ENCODE measurements at regions not wholly inside any gene's neighbourhood (a gene's known extent, or its start where the extent isn't known, plus 50 kb on each side); places are given as distances from the start of the nearest gene placed in this dataset.

- Histone ChIP-seq H3K79me2 (ENCODE audit: control insufficient read depth, low read length) (no peaks in the 10 kb centered on the region), H3K4me2 (ENCODE audit: low read length) (no peak overlapping the region), H3F3A (ENCODE audit: control insufficient read depth, insufficient read depth) (no peaks in the 10 kb centered on the region), H3K36me3 (ENCODE audit: control insufficient read depth, low read length) (no peaks in the 10 kb centered on the region), H3K27me3 (ENCODE audit: control insufficient read depth, low read length) (no peaks in the 10 kb centered on the region), H3K27ac (ENCODE audit: low read depth, low read length) (no peak overlapping the region), H4K20me1 (ENCODE audit: control insufficient read depth, insufficient read depth, low read depth, low read length) (no peaks in the 10 kb centered on the region), H3K9me3 (ENCODE audit: control insufficient read depth, insufficient read depth, low read length) (no peaks in the 10 kb centered on the region), H3K9me2 (replicated peaks; ENCODE audit: control insufficient read depth, low read length) (no peaks in the 10 kb centered on the region), H3K4me3 (ENCODE audit: low read length) (no peak overlapping the region), H3K4me1 (ENCODE audit: control insufficient read depth, low read length) (no peaks in the 10 kb centered on the region)
- no peak for TF ChIP-seq CTCF (IDR thresholded peaks at IDR 0.05; ENCODE audit: low read depth, low read length, poor library complexity, severe bottlenecking)
These were observed 79.1 kb upstream of the ADAMTSL1 start for GRCh38 chr9:18394847-18395351.

- TF ChIP-seq CTCF (IDR thresholded peaks at IDR 0.05; ENCODE audit: low read depth, low read length, poor library complexity, severe bottlenecking), result no peak
- no peak for TF ChIP-seq EZH2phosphoT487 (IDR thresholded peaks at IDR 0.05; ENCODE audit: borderline replicate concordance, low read length)
- H3K27ac ChIP-seq (ENCODE audit: low read depth, low read length), result no peak overlapping the region
- no peaks in the 10 kb centered on the region for H3K4me1 ChIP-seq (ENCODE audit: control insufficient read depth, low read length)
- no peaks in the 10 kb centered on the region for H3F3A ChIP-seq (ENCODE audit: control insufficient read depth, insufficient read depth)
- no peaks in the 10 kb centered on the region for H4K20me1 ChIP-seq (ENCODE audit: control insufficient read depth, insufficient read depth, low read depth, low read length)
- no peak overlapping the region for H3K4me2 ChIP-seq (ENCODE audit: low read length)
- no peaks in the 10 kb centered on the region for H3K79me2 ChIP-seq (ENCODE audit: control insufficient read depth, low read length)
- no peaks in the 10 kb centered on the region for H3K9me3 ChIP-seq (ENCODE audit: control insufficient read depth, insufficient read depth, low read length)
- no peak overlapping the region for H3K4me3 ChIP-seq (ENCODE audit: low read length)
- H3K27me3 ChIP-seq (ENCODE audit: control insufficient read depth, low read length), result no peaks in the 10 kb centered on the region
- H3K9me2 ChIP-seq (replicated peaks; ENCODE audit: control insufficient read depth, low read length), result no peaks in the 10 kb centered on the region
- H3K36me3 ChIP-seq (ENCODE audit: control insufficient read depth, low read length), result no peaks in the 10 kb centered on the region
These were observed 77.7 kb upstream of the ADAMTSL1 start for GRCh38 chr9:18396102-18396728.

- Histone ChIP-seq H3K9me2 (replicated peaks; ENCODE audit: control insufficient read depth, low read length) (no peaks in the 10 kb centered on the region), H3K27me3 (ENCODE audit: control insufficient read depth, low read length) (no peaks in the 10 kb centered on the region), H4K20me1 (ENCODE audit: control insufficient read depth, insufficient read depth, low read depth, low read length) (no peaks in the 10 kb centered on the region), H3K27ac (ENCODE audit: low read depth, low read length) (no peak overlapping the region), H3K4me3 (ENCODE audit: low read length) (no peak overlapping the region), H3K79me2 (ENCODE audit: control insufficient read depth, low read length) (no peaks in the 10 kb centered on the region), H3K36me3 (ENCODE audit: control insufficient read depth, low read length) (no peaks in the 10 kb centered on the region), H3K4me2 (ENCODE audit: low read length) (no peak overlapping the region), H3K9me3 (ENCODE audit: control insufficient read depth, insufficient read depth, low read length) (no peaks in the 10 kb centered on the region), H3F3A (ENCODE audit: control insufficient read depth, insufficient read depth) (no peaks in the 10 kb centered on the region), H3K4me1 (ENCODE audit: control insufficient read depth, low read length) (no peaks in the 10 kb centered on the region)
- TF ChIP-seq CTCF (IDR thresholded peaks at IDR 0.05; ENCODE audit: low read depth, low read length, poor library complexity, severe bottlenecking) (no peak), EZH2phosphoT487 (IDR thresholded peaks at IDR 0.05; ENCODE audit: borderline replicate concordance, low read length) (no peak)
These were observed 76.9 kb upstream of the ADAMTSL1 start for GRCh38 chr9:18397076-18397475.

Measured in DOHH2 (cell line).